HepG2 (cell line): ENCODE measurements at regions not wholly inside any gene's neighbourhood (a gene's known extent, or its start where the extent isn't known, plus 50 kb on each side); places are given as distances from the start of the nearest gene placed in this dataset.

Experiments used
- ARID2 ChIP-seq: sonication (generic); formaldehyde crosslinking; IDR thresholded peaks from 2 replicates; pipeline ENCODE4 v1.8.1; 2022; ENCODE audit warnings: mild to moderate bottlenecking, missing genetic modification reagents, borderline replicate concordance
- CREM ChIP-seq, 2 experiments: sonication (generic) in 1 of 2; formaldehyde crosslinking in 1 of 2; IDR thresholded peaks; 2 replicates each; pipeline versions ENCODE4 v1.4.0 to v1.6.1; 2016 to 2020; ENCODE audit warnings: antibody characterized with exemption in 1 of 2, mild to moderate bottlenecking in 1 of 2, missing genetic modification reagents in 1 of 2
- FOSL1 ChIP-seq: sonication (generic); formaldehyde crosslinking; IDR thresholded peaks from 2 replicates; pipeline ENCODE4 v1.9.0; 2021; ENCODE audit warnings: missing genetic modification reagents, borderline replicate concordance
- FOXJ3 ChIP-seq: sonication (generic); formaldehyde crosslinking; IDR thresholded peaks from 2 replicates; pipeline ENCODE4 v1.4.0; 2020; ENCODE audit warnings: missing genetic modification reagents, mild to moderate bottlenecking, borderline replicate concordance
- NFYB ChIP-seq: sonication (generic); formaldehyde crosslinking; IDR thresholded peaks from 2 replicates; pipeline ENCODE4 v1.4.0; 2020; ENCODE audit warnings: missing genetic modification reagents
- ZNF577 ChIP-seq: sonication (generic); formaldehyde crosslinking; IDR thresholded peaks from 2 replicates; pipeline ENCODE4 v1.4.0; 2020; ENCODE audit warnings: mild to moderate bottlenecking, low read depth, missing genetic modification reagents, borderline replicate concordance
- TF ChIP-seq, protein P1 (sequence below): sonication (generic); formaldehyde crosslinking; IDR thresholded peaks from 2 replicates; pipeline ENCODE4 v1.4.0; 2020; ENCODE audit warnings: missing genetic modification reagents

- no peak for TF ChIP-seq NFYB (CRISPR knock-in tag)
- no peak for TF ChIP-seq CREM (IDR thresholded peaks at IDR 0.05)
- no peak for TF ChIP-seq CREM (CRISPR knock-in tag; IDR thresholded peaks at IDR 0.05)
- no peak for TF ChIP-seq ZNF577 (CRISPR knock-in tag)
- TF ChIP-seq, protein P1, sequence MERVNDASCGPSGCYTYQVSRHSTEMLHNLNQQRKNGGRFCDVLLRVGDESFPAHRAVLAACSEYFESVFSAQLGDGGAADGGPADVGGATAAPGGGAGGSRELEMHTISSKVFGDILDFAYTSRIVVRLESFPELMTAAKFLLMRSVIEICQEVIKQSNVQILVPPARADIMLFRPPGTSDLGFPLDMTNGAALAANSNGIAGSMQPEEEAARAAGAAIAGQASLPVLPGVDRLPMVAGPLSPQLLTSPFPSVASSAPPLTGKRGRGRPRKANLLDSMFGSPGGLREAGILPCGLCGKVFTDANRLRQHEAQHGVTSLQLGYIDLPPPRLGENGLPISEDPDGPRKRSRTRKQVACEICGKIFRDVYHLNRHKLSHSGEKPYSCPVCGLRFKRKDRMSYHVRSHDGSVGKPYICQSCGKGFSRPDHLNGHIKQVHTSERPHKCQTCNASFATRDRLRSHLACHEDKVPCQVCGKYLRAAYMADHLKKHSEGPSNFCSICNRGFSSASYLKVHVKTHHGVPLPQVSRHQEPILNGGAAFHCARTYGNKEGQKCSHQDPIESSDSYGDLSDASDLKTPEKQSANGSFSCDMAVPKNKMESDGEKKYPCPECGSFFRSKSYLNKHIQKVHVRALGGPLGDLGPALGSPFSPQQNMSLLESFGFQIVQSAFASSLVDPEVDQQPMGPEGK, result no peak
- TF ChIP-seq FOXJ3 (CRISPR knock-in tag), result no peak
- TF ChIP-seq FOSL1, result no peak
- TF ChIP-seq ARID2 (CRISPR knock-in tag), result no peak
Observed at GRCh38 chr3:164748626-164749025, 329.7 kb downstream of the SI start.
